ENCODE measurements at regions not wholly inside any gene's neighbourhood (a gene's known extent, or its start where the extent isn't known, plus 50 kb on each side); places are given as distances from the start of the nearest gene placed in this dataset.

- no peak for TF ChIP-seq CTCF (IDR thresholded peaks at IDR 0.05)
- no peak for TF ChIP-seq POLR2A (IDR thresholded peaks at IDR 0.05)
These were observed 892.7 kb downstream of the TLE1 start for GRCh38 chr9:80796632-80797031.

Data from body of pancreas (tissue), 4 donors.